ENCODE measurements at regions not wholly inside any gene's neighbourhood (a gene's known extent, or its start where the extent isn't known, plus 50 kb on each side); places are given as distances from the start of the nearest gene placed in this dataset.
"Not testable (repeated sequence)": the region's sequence is repeated elsewhere in the genome, so short reads cannot be mapped to it uniquely, and the experiment has no call there.

DNA sequence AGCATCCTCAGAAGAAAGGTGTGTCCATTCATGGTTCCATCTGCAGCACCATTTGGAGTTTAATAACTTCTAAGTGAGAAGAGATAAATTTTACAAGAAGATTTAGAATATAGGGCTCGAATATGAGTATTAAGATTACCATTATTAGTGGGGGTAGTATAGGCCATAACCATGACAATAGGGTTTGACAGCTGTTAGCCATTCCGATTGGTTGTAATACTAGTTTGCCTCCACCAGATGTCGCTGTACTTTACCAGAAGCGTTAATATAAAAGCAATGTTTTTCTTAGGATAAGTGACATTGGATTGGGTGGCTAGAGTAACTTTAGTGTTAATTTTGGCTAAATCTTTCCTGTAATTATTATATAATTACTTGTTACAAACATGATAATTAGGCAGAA lies 107.5 kb upstream of the SRD5A2 start:
- Histone ChIP-seq H3K79me2 (ENCODE audit: control insufficient read depth, insufficient read depth, low read length, poor library complexity) (no peaks in the 10 kb centered on the region), H3K4me3 (ENCODE audit: low read depth, low read length) (no peak overlapping the region), H4K91ac (ENCODE audit: low read depth, low read length) (no peak overlapping the region), H2AK5ac (ENCODE audit: low read length) (no peak overlapping the region), H3K4me2 (ENCODE audit: low read length) (no peak overlapping the region), H3K18ac (ENCODE audit: low read length) (no peak overlapping the region), H2AFZ (ENCODE audit: insufficient read depth, low read length, poor library complexity) (no peak overlapping the region), H4K12ac (ENCODE audit: low read depth, low read length) (no peak overlapping the region), H3K9ac (ENCODE audit: low read length) (no peak overlapping the region), H2BK12ac (ENCODE audit: low read length) (no peak overlapping the region), H3K4me1 (ENCODE audit: control insufficient read depth in 1 of 2, insufficient read depth in 2 of 2, low read length in 2 of 2) (no peaks in the 10 kb centered on the region), H2BK120ac (ENCODE audit: insufficient read depth, low read length, poor library complexity) (no peak overlapping the region), H3K27me3 (ENCODE audit: insufficient read depth, low read length) (no peaks in the 10 kb centered on the region), H3K27ac (ENCODE audit: low read depth, low read length) (no peak overlapping the region), H3K9me3 (ENCODE audit: insufficient read depth, low read depth, low read length) (peaks cover 10% of the 10 kb centered on the region), H3K23ac (ENCODE audit: low read length) (no peak overlapping the region), H3K4ac (ENCODE audit: low read depth, low read length) (no peak overlapping the region), H3K14ac (ENCODE audit: low read length) (no peak overlapping the region), H3K36me3 (ENCODE audit: control insufficient read depth in 1 of 2, insufficient read depth in 2 of 2, low read length in 2 of 2) (no peaks in the 10 kb centered on the region), H4K8ac (ENCODE audit: low read depth, low read length) (no peak overlapping the region), H2BK5ac (ENCODE audit: low read depth, low read length, poor library complexity) (no peak overlapping the region), H3K79me1 (ENCODE audit: low read length) (no peaks in the 10 kb centered on the region)
- DNase-seq, result peak in 1 of 2 donors; percentile 37
- WGBS (ENCODE audit: extremely low coverage, insufficient coverage, insufficient read length), result no CpG with 5 or more reads among the region's 4 CpGs

DNA sequence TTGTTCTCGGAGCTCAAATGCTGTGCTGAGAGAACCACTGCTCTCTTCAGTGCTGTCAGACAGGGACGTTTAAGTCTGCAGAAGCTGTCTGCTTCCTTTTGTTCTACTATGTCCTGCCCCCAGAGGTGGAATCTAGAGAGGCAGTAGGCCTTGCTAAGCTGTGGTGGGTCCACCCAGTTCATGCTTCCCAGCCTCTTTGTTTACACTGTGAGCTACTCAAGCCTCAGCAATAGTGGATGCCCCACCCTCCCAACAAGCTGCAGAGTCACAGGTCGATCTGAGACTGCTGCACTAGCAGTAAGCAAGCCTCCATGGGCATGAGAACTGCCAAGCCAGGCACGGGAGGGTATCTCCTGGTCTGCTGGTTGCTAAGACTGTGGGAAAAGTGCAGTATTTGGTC lies 102.8 kb upstream of the SRD5A2 start:
- H4K8ac ChIP-seq (ENCODE audit: low read depth, low read length); H3K27me3 ChIP-seq (ENCODE audit: insufficient read depth, low read length); DNase-seq; H3K4ac ChIP-seq (ENCODE audit: low read depth, low read length); H2AK5ac ChIP-seq (ENCODE audit: low read length); H3K9me3 ChIP-seq (ENCODE audit: insufficient read depth, low read depth, low read length); H4K91ac ChIP-seq (ENCODE audit: low read depth, low read length); H3K14ac ChIP-seq (ENCODE audit: low read length); H2BK12ac ChIP-seq (ENCODE audit: low read length); H3K79me2 ChIP-seq (ENCODE audit: control insufficient read depth, insufficient read depth, low read length, poor library complexity); H3K79me1 ChIP-seq (ENCODE audit: low read length); H3K23ac ChIP-seq (ENCODE audit: low read length); H3K27ac ChIP-seq (ENCODE audit: low read depth, low read length); H3K4me1 ChIP-seq (ENCODE audit: control insufficient read depth in 1 of 2, insufficient read depth in 2 of 2, low read length in 2 of 2); H2BK120ac ChIP-seq (ENCODE audit: insufficient read depth, low read length, poor library complexity); H3K36me3 ChIP-seq (ENCODE audit: control insufficient read depth in 1 of 2, insufficient read depth in 2 of 2, low read length in 2 of 2); H2BK5ac ChIP-seq (ENCODE audit: low read depth, low read length, poor library complexity); H3K9ac ChIP-seq (ENCODE audit: low read length); H3K18ac ChIP-seq (ENCODE audit: low read length); H4K12ac ChIP-seq (ENCODE audit: low read depth, low read length); H2AFZ ChIP-seq (ENCODE audit: insufficient read depth, low read length, poor library complexity); H3K4me2 ChIP-seq (ENCODE audit: low read length): not testable (repeated sequence)
- no CpG with 5 or more reads among the region's 4 CpGs for WGBS (ENCODE audit: extremely low coverage, insufficient coverage, insufficient read length)
- H3K4me3 ChIP-seq (ENCODE audit: low read depth, low read length), result peak overlapping the region; percentile 46

DNA sequence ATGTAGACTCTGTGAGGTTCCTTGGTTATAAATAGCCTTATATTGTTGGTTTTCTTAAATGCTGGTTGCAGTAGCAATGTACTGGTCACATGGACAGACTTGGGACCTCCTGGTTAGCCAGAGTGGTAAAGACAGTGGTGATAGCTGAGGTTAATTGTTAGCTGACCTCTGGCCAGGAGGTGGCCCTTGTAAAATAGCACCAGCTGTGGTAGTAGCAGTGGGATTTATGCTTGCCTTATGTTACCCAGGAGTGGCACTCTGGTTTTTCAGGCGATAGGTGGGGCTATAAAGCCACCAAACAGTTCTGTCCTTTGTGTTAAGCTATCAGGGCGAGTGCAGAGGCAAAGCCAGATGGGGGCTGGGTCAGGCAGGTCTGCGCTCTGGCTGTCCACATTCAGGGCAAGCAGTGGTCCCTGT lies 94.8 kb upstream of the SRD5A2 start:
- no peak overlapping the region for H2AFZ ChIP-seq (ENCODE audit: insufficient read depth, low read length, poor library complexity)
- H3K4me3 ChIP-seq (ENCODE audit: low read depth, low read length), result no peak overlapping the region
- no peak overlapping the region for H3K4me2 ChIP-seq (ENCODE audit: low read length)
- H3K4me1 ChIP-seq (ENCODE audit: control insufficient read depth in 1 of 2, insufficient read depth in 2 of 2, low read length in 2 of 2), result no peaks in the 10 kb centered on the region
- no peak overlapping the region for H4K91ac ChIP-seq (ENCODE audit: low read depth, low read length)
- H3K23ac ChIP-seq (ENCODE audit: low read length), result no peak overlapping the region
- no peak overlapping the region for H2BK120ac ChIP-seq (ENCODE audit: insufficient read depth, low read length, poor library complexity)
- H3K4ac ChIP-seq (ENCODE audit: low read depth, low read length), result no peak overlapping the region
- no peak overlapping the region for H3K18ac ChIP-seq (ENCODE audit: low read length)
- H3K79me1 ChIP-seq (ENCODE audit: low read length), result no peaks in the 10 kb centered on the region
- no peaks in the 10 kb centered on the region for H3K79me2 ChIP-seq (ENCODE audit: control insufficient read depth, insufficient read depth, low read length, poor library complexity)
- no peak overlapping the region for H3K14ac ChIP-seq (ENCODE audit: low read length)
- no CpG with 5 or more reads among the region's 3 CpGs for WGBS (ENCODE audit: extremely low coverage, insufficient coverage, insufficient read length)
- no peaks in the 10 kb centered on the region for H3K27me3 ChIP-seq (ENCODE audit: insufficient read depth, low read length)
- no peak overlapping the region for H4K8ac ChIP-seq (ENCODE audit: low read depth, low read length)
- H2BK12ac ChIP-seq (ENCODE audit: low read length), result no peak overlapping the region
- H3K36me3 ChIP-seq (ENCODE audit: control insufficient read depth in 1 of 2, insufficient read depth in 2 of 2, low read length in 2 of 2), result no peaks in the 10 kb centered on the region
- H2AK5ac ChIP-seq (ENCODE audit: low read length), result no peak overlapping the region
- no peak overlapping the region for H4K12ac ChIP-seq (ENCODE audit: low read depth, low read length)
- H2BK5ac ChIP-seq (ENCODE audit: low read depth, low read length, poor library complexity), result no peak overlapping the region
- H3K27ac ChIP-seq (ENCODE audit: low read depth, low read length), result no peak overlapping the region
- peak in 1 of 2 donors; percentile 13 for DNase-seq
- H3K9me3 ChIP-seq (ENCODE audit: insufficient read depth, low read depth, low read length), result peaks cover 4% of the 10 kb centered on the region
- no peak overlapping the region for H3K9ac ChIP-seq (ENCODE audit: low read length)

DNA sequence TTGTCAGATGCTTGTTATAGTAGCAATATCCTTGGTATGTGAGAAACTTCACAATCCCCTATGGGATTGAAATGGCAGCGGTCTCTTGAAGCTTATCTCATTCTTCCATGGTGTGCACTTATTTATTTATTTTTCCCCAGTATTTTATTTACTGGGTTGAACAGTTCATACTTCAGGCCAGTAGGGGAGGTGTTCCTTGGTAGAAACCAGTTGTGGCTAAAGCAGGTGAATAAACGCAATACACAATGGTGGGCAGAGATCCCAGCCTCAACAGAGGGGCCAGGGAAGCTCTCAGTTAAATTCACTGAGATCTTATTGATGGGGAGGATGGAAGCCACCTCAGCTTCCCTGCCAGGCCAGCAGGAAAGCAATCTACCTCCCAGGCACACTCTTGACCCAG lies 93.7 kb upstream of the SRD5A2 start:
- Histone ChIP-seq H2AFZ (ENCODE audit: insufficient read depth, low read length, poor library complexity) (no peak overlapping the region), H3K4me2 (ENCODE audit: low read length) (no peak overlapping the region), H3K4me1 (ENCODE audit: control insufficient read depth in 1 of 2, insufficient read depth in 2 of 2, low read length in 2 of 2) (no peaks in the 10 kb centered on the region), H3K9me3 (ENCODE audit: insufficient read depth, low read depth, low read length) (peaks cover 4% of the 10 kb centered on the region), H3K14ac (ENCODE audit: low read length) (no peak overlapping the region), H3K18ac (ENCODE audit: low read length) (no peak overlapping the region), H3K23ac (ENCODE audit: low read length) (no peak overlapping the region), H3K27ac (ENCODE audit: low read depth, low read length) (no peak overlapping the region), H2BK12ac (ENCODE audit: low read length) (no peak overlapping the region), H3K79me1 (ENCODE audit: low read length) (no peaks in the 10 kb centered on the region), H2BK120ac (ENCODE audit: insufficient read depth, low read length, poor library complexity) (no peak overlapping the region), H3K79me2 (ENCODE audit: control insufficient read depth, insufficient read depth, low read length, poor library complexity) (no peaks in the 10 kb centered on the region), H3K4me3 (ENCODE audit: low read depth, low read length) (no peak overlapping the region), H4K91ac (ENCODE audit: low read depth, low read length) (no peak overlapping the region), H3K4ac (ENCODE audit: low read depth, low read length) (no peak overlapping the region), H4K8ac (ENCODE audit: low read depth, low read length) (no peak overlapping the region), H2AK5ac (ENCODE audit: low read length) (no peak overlapping the region), H4K12ac (ENCODE audit: low read depth, low read length) (no peak overlapping the region), H2BK5ac (ENCODE audit: low read depth, low read length, poor library complexity) (no peak overlapping the region), H3K27me3 (ENCODE audit: insufficient read depth, low read length) (no peaks in the 10 kb centered on the region), H3K9ac (ENCODE audit: low read length) (no peak overlapping the region), H3K36me3 (ENCODE audit: control insufficient read depth in 1 of 2, insufficient read depth in 2 of 2, low read length in 2 of 2) (no peaks in the 10 kb centered on the region)
- WGBS (ENCODE audit: extremely low coverage, insufficient coverage, insufficient read length), result no CpG with 5 or more reads among the region's 2 CpGs
- DNase-seq, result peak in 1 of 2 donors; percentile 1

Data from trophoblast cell (in vitro differentiated cells and primary cell).